Astrocyte (in vitro differentiated cells and primary cell): ENCODE measurements at regions not wholly inside any gene's neighbourhood (a gene's known extent, or its start where the extent isn't known, plus 50 kb on each side); places are given as distances from the start of the nearest gene placed in this dataset.
"Not testable (repeated sequence)": the region's sequence is repeated elsewhere in the genome, so short reads cannot be mapped to it uniquely, and the experiment has no call there.

Experiments
- DNase-seq: peaks from one replicate; pipeline ENCODE4 v3.0.0-alpha.2; 2010; ENCODE audit warnings: low read depth
- FAIRE-seq: peaks from 2 replicates; lab custom pipeline; 2011; peaks lifted over from hg19 to GRCh38; lab: Jason Lieb, UNC
- H2AFZ ChIP-seq: 2 replicates; pipeline ENCODE4 v1.6.0; 2012; ENCODE audit warnings: low read depth, low read length, inconsistent platforms
- H3K27ac ChIP-seq: 2 replicates; pipeline ENCODE4 v1.5.1; 2011; ENCODE audit warnings: low read depth, low read length, inconsistent platforms
- H3K27me3 ChIP-seq: 2 replicates; pipeline ENCODE4 v1.6.0; 2011; ENCODE audit warnings: low read length, inconsistent platforms; ENCODE audit not compliant: insufficient read depth
- H3K36me3 ChIP-seq: 2 replicates; pipeline ENCODE4 v1.5.1; 2011; ENCODE audit warnings: low read length, inconsistent platforms; ENCODE audit not compliant: insufficient read depth
- H3K4me1 ChIP-seq: 2 replicates; pipeline ENCODE4 v1.5.1; 2011; ENCODE audit warnings: low read length, inconsistent platforms; ENCODE audit not compliant: insufficient read depth
- H3K4me2 ChIP-seq: 2 replicates; pipeline ENCODE4 v1.6.0; 2012; ENCODE audit warnings: low read length, inconsistent platforms
- H3K4me3 ChIP-seq: 2 replicates; pipeline ENCODE4 v1.5.1; 2011; ENCODE audit warnings: low read depth, mild to moderate bottlenecking, low read length, inconsistent platforms; ENCODE audit not compliant: insufficient read depth
- H3K79me2 ChIP-seq: 2 replicates; pipeline ENCODE4 v1.6.0; 2012; ENCODE audit warnings: mild to moderate bottlenecking, low read length, inconsistent platforms; ENCODE audit not compliant: insufficient read depth
- H3K9ac ChIP-seq: 2 replicates; pipeline ENCODE4 v1.6.0; 2012; ENCODE audit warnings: mild to moderate bottlenecking, low read length, inconsistent platforms
- H3K9me3 ChIP-seq: 2 replicates; pipeline ENCODE4 v1.5.1; 2012; ENCODE audit warnings: low read depth, mild to moderate bottlenecking, low read length, inconsistent platforms; ENCODE audit not compliant: insufficient read depth
- H4K20me1 ChIP-seq: 2 replicates; pipeline ENCODE4 v1.6.0; 2012; ENCODE audit warnings: low read length, inconsistent platforms; ENCODE audit not compliant: insufficient read depth
- H3K27ac Mint-ChIP-seq: one replicate; pipeline ENCODE4 v1.8.0; 2021; ENCODE audit warnings: mild to moderate bottlenecking, mixed read lengths; ENCODE audit not compliant: unreplicated experiment
- H3K27me3 Mint-ChIP-seq: one replicate; pipeline ENCODE4 v1.8.0; 2021; ENCODE audit warnings: low read depth, mixed read lengths; ENCODE audit not compliant: unreplicated experiment
- H3K36me3 Mint-ChIP-seq: one replicate; pipeline ENCODE4 v1.8.0; 2021; ENCODE audit warnings: low read depth, mixed read lengths; ENCODE audit not compliant: unreplicated experiment
- H3K4me1 Mint-ChIP-seq: one replicate; pipeline ENCODE4 v1.8.0; 2021; ENCODE audit warnings: low read depth, mixed read lengths; ENCODE audit not compliant: unreplicated experiment
- H3K4me3 Mint-ChIP-seq: one replicate; pipeline ENCODE4 v1.8.0; 2021; ENCODE audit warnings: mild to moderate bottlenecking, moderate library complexity, mixed read lengths; ENCODE audit not compliant: unreplicated experiment
- H3K9me3 Mint-ChIP-seq: one replicate; pipeline ENCODE4 v1.8.0; 2021; ENCODE audit warnings: mild to moderate bottlenecking, mixed read lengths; ENCODE audit not compliant: unreplicated experiment
- EZH2 ChIP-seq: IDR thresholded peaks from 2 replicates; pipeline ENCODE4 v1.6.1; 2012; ENCODE audit warnings: mild to moderate bottlenecking, low read length, inconsistent platforms; ENCODE audit not compliant: insufficient read depth
- TF ChIP-seq, protein P1 (sequence below): IDR thresholded peaks from 2 replicates; pipeline ENCODE4 v1.5.1; 2011; ENCODE audit warnings: low read depth, mild to moderate bottlenecking, inconsistent platforms, low read length, moderate library complexity; ENCODE audit not compliant: insufficient read depth

DNA sequence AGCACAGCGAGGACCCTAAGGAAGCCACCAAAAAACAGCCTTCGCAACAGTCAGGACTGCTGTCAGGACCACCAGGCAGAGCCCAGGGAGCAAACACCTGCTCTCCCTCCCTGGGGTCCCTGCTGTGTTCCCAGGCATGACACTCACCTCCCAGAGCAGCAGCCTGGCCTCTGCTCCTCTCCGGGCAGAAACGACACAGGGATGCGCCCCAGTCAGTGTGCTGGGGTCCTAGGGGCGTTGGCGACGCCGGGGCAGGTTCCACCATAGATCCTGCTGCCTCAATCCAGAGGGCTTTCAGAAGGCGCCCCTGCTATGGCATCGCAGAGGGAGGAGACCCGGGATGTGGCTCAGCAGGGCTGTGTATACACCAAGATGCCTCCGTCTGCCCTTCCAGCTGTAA, 169.7 kb upstream of the FOXD4L5 start:
- FAIRE-seq, H3K27ac ChIP-seq, DNase-seq, H3K36me3 Mint-ChIP-seq, H3K4me1 Mint-ChIP-seq, H3K4me2 ChIP-seq, H3K79me2 ChIP-seq, H3K27me3 Mint-ChIP-seq, H2AFZ ChIP-seq, H3K27ac Mint-ChIP-seq, H3K4me3 Mint-ChIP-seq, H3K4me1 ChIP-seq, H3K9ac ChIP-seq, H3K36me3 ChIP-seq, H3K27me3 ChIP-seq, H3K9me3 ChIP-seq, H3K4me3 ChIP-seq, H4K20me1 ChIP-seq: not testable (repeated sequence)
- peaks cover 12% of the 10 kb centered on the region for H3K9me3 Mint-ChIP-seq

DNA sequence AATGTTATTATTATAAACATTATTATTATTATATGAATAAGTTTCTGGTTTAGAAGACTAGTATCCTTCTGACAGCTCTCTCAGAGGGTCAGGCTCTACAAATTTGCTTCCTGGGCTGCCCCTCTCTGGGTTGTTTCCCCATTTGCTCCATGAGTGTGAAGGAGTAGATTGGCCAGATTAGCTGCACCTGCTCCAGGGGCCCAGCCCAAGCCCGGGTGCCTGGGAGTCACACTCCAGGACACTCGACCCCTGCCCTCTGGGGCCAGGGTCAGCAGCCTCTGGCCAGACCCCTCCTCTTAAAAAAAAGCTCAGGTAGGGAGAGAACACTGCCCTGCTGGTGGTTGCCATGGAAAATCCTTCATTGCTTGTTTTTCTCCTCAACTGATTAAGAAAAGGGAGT, 169.0 kb upstream of the FOXD4L5 start:
- not testable (repeated sequence) for DNase-seq, H3K36me3 ChIP-seq, H3K4me3 Mint-ChIP-seq, H3K36me3 Mint-ChIP-seq, H3K4me1 ChIP-seq, H3K27me3 Mint-ChIP-seq, H3K4me3 ChIP-seq, H3K4me1 Mint-ChIP-seq, H3K4me2 ChIP-seq, H3K27ac Mint-ChIP-seq, H2AFZ ChIP-seq, H3K9ac ChIP-seq, H3K27ac ChIP-seq, H3K9me3 Mint-ChIP-seq, H3K27me3 ChIP-seq, H3K79me2 ChIP-seq, H3K9me3 ChIP-seq, FAIRE-seq, H4K20me1 ChIP-seq

DNA sequence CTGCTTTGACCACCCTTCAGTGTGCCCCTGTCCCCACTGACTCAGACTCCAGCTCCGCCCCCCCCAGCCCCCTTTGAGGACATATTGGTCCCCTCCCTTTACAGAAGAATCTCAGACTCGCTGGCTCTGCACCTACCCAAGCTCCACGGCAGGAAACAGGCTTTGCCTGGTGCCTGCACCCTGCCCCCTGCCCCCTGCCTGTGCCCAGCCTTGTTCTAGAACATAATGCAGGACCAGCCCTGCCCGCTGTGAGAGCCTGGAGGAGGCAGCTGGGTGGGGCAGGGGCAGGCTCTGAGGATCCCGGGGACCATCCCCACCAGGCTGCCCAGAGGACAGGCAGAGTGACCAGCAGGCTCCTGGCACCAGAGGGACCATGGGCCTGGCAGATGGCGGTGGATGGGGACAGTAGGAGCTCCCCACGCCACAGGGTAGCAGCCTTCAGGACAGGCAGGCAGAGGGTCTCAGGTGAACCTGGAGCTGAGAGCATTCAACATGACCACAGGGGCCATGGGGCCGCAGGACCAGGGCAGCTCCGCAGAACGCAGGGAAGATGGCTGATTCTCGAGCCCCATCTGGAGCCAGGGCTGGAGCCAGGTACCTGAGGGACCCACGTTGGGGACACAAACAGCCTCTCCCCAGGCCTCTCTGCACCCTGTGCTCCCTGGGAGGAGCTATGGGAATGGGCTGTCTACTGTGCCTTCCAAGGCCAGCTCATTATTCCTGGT, 165.0 kb upstream of the FOXD4L5 start:
- H3K4me1 Mint-ChIP-seq, H3K27me3 Mint-ChIP-seq, H3K4me2 ChIP-seq, H3K9ac ChIP-seq, FAIRE-seq, H3K9me3 Mint-ChIP-seq, H3K9me3 ChIP-seq, H3K4me1 ChIP-seq, H3K27me3 ChIP-seq, H3K36me3 Mint-ChIP-seq, H3K4me3 ChIP-seq, DNase-seq, H3K27ac Mint-ChIP-seq, H2AFZ ChIP-seq, H4K20me1 ChIP-seq, H3K36me3 ChIP-seq, H3K27ac ChIP-seq, H3K79me2 ChIP-seq, H3K4me3 Mint-ChIP-seq: not testable (repeated sequence)

DNA sequence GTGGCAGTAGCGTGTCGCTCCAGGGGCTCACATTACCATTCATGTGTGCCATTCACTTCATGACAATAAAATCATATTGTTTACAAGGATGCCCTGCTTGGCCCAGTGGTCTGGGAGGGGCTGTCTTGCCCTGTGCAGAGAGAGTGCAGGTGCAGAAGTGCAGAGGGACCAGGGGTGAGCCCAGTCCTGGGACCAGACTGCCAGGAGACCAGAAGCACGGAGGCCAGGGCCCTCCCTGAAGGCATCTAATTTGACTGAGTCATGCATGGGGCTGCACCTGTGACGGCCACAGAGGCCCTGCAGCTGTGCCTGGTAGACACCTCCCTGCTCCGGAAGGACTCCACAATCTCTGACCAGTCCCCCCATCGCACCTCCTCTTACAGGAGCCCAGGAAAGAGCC, 164.4 kb upstream of the FOXD4L5 start:
- Histone ChIP-seq H2AFZ (no peak overlapping the region), H3K4me3 (no peak overlapping the region), H3K4me1 (no peaks in the 10 kb centered on the region), H3K9me3 (peaks cover 3% of the 10 kb centered on the region), H3K9ac (no peak overlapping the region), H3K27me3 (no peaks in the 10 kb centered on the region), H4K20me1 (no peaks in the 10 kb centered on the region), H3K36me3 (no peaks in the 10 kb centered on the region), H3K79me2 (no peaks in the 10 kb centered on the region), H3K27ac (no peak overlapping the region), H3K4me2 (no peak overlapping the region)
- Mint-ChIP-seq H3K9me3 (peaks cover 6% of the 10 kb centered on the region), H3K27me3 (no peaks in the 10 kb centered on the region), H3K4me1 (no peaks in the 10 kb centered on the region), H3K4me3 (no peak overlapping the region), H3K36me3 (no peaks in the 10 kb centered on the region), H3K27ac (no peak overlapping the region)
- DNase-seq = no peak
- TF ChIP-seq, protein P1, sequence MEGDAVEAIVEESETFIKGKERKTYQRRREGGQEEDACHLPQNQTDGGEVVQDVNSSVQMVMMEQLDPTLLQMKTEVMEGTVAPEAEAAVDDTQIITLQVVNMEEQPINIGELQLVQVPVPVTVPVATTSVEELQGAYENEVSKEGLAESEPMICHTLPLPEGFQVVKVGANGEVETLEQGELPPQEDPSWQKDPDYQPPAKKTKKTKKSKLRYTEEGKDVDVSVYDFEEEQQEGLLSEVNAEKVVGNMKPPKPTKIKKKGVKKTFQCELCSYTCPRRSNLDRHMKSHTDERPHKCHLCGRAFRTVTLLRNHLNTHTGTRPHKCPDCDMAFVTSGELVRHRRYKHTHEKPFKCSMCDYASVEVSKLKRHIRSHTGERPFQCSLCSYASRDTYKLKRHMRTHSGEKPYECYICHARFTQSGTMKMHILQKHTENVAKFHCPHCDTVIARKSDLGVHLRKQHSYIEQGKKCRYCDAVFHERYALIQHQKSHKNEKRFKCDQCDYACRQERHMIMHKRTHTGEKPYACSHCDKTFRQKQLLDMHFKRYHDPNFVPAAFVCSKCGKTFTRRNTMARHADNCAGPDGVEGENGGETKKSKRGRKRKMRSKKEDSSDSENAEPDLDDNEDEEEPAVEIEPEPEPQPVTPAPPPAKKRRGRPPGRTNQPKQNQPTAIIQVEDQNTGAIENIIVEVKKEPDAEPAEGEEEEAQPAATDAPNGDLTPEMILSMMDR = no peak
- TF ChIP-seq EZH2 = no peak
- FAIRE-seq = no peak

DNA sequence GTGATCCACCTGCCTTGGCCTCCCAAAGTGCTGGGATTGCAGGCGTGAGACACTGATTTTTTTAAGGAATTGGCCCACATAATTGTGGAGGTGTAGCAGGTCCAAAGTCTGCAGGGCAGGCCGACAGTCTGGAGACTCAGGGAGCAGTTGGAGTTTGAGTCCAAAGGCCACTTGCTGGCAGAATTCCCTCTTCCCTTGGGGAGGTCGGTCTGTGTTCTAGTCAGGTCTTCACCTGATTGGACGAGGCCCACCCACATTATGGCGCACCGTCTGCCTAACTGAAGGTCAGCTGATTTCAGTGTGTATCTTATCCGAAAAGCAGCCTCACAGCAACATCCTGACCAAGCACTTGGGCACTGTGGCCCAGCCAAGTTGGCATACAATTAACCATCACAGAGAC, 162.1 kb upstream of the FOXD4L5 start:
- not testable (repeated sequence) for H3K27ac Mint-ChIP-seq, H3K4me1 Mint-ChIP-seq, H3K9me3 Mint-ChIP-seq, H3K4me3 ChIP-seq, H3K27ac ChIP-seq, H3K36me3 Mint-ChIP-seq, H3K27me3 Mint-ChIP-seq, H3K4me3 Mint-ChIP-seq, DNase-seq, H4K20me1 ChIP-seq, H2AFZ ChIP-seq, H3K4me1 ChIP-seq, FAIRE-seq, H3K79me2 ChIP-seq, H3K9ac ChIP-seq, H3K36me3 ChIP-seq, H3K9me3 ChIP-seq, H3K4me2 ChIP-seq, H3K27me3 ChIP-seq
